Hematopoietic multipotent progenitor cell treated with erythropoietin and hydrocortisone succinate and interleukin-3 and kit ligand, for 17 days (in vitro differentiated cells): ENCODE measurements at regions not wholly inside any gene's neighbourhood (a gene's known extent, or its start where the extent isn't known, plus 50 kb on each side); places are given as distances from the start of the nearest gene placed in this dataset.

Experiments used
- DNase-seq: peaks from one replicate; pipeline ENCODE4 v3.0.0-alpha.2; 2015; ENCODE audit warnings: low spot score

DNA sequence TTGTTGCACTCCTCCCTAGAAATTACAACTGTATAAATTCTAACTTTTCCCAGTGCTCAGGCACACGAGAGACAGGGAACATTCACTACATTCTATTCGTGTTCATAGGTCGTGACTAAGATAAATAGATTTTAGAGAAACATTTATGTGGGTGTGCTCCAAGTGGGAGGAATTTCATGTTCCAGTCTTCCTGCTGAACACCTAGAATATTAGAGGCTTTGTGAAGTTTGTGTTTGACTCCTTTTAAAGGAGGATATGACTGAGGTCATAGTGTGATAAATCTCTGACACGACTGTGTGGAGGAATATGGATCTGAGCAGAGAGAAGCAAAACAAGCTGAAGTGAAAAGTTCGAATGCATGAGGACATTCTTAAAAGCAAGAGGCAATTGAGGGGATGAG, 355.3 kb downstream of the ZSWIM6 start:
- DNase-seq: no peak

DNA sequence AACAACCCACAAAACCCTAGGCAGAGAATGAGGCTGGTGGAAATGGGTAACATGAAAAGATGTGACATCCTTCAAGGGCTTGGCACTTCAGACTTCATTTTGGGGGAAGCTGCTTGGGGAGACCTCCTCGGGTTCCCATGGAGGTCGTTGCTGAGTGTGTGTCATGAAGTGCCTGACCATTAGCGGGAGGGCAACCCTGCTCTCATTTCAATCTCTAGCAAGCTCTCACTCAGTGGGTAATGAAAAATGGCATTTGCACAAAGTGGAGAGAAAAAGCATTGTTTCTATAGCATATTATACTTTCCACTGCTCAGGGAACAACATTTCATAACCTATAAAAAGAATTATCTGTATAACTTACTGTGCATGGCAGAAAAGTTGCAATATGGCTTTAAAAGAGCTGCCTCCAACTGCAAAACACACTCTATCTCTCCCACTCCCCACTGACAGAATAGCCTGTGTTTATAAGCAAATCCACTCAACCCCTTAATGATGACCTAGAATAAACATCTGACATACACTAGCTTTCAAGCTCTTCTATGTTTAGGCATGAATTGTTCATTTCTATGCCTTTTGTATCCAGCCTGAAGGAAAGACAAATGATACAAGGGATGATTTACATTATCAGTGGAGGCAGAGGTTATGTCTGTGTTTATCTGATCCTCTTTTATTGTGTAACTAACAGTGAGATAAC, 357.2 kb downstream of the ZSWIM6 start:
- DNase-seq: no peak

DNA sequence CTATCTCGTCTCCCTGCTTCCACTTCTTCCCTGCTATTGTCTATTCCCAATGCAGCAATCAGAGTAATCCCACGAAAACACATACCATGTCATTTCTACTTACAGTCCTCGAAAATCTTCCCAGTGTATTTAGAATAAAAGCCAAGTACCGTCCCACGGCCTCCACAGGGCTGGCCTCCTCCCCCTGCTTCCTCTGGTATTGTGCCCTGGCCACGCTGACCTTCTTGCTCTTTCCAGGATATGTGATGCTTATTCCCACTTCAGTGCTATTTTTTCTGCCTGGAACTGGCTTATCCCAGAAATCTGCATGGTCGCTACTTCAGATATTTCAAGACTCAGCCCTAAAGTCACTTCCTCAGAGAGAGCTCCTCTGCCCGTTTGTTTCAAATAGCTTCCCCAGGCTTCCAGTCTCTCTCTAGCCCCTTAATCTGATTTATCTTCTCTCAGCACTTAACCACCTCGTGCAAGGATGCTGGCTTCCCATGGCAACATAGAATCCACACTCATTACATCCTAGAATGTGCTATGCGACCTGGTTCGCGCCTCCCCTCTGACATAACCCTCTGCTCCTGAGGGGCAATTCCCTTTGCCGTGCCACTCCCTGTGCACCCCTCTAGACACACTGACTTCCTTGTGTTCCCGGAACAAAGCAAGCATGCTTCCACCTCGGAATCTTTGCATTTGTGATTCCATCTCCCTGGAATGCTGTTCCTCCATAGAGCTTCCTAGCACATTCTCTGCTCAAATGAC, 365.9 kb downstream of the ZSWIM6 start:
- DNase-seq: no peak

DNA sequence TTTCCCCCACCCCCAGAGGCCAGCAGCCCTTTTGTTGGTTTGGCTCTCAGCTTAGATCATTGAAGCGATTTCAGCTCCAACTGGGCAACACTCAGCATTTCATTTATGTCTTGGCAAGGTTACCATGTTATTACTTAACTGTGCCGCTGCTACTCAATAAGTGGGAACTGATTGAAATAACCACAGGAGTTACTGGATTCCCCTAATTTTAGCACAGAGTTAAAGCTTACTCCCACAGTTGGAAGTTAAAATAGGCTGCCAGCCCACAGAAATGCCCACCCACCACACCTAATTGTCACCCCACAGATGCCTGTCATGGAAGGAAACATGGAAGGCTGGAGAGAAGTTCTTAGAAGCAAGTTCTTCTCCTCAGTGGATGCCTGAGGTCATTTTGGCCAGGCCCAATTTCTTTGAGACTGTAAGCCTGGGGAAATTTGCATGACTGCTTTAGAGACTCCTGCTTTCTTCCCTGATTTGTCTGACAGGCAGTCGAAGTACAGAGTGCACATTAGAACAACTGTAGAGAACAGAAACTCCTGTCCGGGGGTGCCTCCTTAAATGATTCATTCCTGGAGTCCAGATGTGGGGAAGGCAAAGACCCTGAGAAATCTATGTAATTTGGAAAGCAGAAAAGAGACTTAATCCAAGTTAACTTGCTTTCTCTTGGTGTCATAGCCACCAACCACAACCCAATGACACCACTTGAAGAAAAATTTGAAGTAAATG, 370.0 kb downstream of the ZSWIM6 start:
- DNase-seq: no peak

DNA sequence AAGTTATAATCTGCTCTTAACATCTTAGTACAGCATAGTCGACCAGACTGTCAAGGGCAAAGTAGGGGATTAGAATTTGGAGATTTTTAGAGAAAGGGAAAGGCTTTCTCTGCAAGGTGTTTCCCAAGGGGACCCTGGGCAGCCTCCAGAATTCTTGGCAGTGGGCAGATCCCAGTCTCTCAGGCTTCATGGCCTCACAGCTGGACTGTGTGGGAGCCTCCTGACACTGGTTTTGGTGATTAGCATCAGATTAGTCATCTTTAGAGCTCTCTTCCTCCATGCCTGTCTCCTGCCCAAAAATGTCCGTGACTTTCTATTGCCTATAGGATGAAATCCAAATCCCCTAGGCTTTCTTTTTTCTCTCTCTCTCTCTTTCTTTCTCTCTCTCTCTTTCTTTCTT, 370.7 kb downstream of the ZSWIM6 start:
- DNase-seq: no peak

DNA sequence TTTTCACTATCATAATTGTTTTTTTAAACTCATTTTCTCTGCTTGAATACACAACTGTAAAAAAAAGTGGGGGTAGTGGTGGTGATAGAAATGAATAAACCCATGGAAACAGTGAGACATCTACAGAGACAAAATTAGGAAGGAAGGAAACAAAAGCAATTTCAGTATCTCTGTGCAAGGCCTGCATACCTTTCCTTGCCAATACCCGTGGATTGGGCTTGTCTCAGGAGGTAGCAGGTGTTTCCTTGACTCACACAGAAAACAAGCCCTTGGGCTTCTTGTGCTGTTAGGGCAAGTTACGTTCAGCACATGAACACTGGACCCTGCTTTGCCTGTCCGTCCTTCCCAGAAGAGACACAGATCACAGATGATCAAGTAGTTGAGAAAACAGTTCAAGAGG, 372.2 kb downstream of the ZSWIM6 start:
- no peak for DNase-seq

DNA sequence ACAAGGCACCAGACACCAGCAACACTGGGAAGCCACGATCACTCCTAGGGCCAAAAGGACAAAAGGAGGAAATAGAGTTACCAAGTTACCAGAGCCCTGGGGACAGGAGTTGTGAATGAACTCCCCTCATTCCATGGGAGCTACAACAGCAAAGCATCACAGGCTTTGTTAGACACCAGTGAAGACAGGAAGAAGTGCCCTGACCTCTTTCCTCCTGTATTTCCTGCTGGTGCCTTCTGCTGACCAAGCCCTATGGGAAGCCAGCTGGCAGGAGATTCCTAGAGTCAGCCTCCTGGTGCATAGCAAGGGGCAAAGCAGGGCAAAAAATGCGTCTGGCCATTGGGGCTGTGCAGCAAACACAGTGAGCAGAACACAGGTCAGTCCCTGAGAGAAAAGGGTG, 374.7 kb downstream of the ZSWIM6 start:
- DNase-seq: no peak

DNA sequence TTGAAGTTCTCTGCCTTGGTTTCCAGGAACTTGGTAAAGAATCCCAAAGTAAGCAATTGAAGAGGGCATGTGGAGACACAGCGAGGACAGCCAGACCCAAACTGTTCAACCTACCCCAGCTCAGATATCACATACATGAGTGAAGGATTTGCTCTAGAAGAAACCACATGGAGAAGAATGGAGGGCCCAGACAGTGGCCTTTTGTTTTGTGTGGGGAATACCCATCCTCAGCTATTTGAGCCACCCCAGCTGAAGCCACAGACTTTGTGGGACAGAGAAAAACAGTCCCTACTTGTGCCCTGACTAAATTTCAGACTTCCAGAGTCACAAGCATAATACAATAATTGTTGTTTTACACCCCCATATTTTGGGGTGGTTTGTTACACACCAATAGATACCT, 387.1 kb downstream of the ZSWIM6 start:
- no peak for DNase-seq

DNA sequence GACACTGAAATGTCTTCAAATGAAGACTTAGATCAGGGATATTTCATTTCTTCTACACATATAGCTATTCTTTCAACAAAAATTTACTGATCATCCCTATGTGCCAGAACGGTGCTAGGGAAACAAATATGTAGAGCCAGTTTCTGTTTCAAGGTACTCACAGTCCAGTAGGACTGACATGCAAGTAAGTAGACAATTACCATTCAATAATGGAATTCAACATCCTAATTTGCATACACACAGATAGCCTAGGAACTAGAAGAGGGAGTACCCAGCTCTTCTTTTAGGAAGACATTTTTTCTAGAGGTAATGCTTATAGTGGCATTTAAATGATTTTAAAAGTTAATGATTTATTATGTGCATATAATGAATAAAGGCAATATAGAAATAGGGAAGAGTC, 388.8 kb downstream of the ZSWIM6 start:
- DNase-seq: no peak

DNA sequence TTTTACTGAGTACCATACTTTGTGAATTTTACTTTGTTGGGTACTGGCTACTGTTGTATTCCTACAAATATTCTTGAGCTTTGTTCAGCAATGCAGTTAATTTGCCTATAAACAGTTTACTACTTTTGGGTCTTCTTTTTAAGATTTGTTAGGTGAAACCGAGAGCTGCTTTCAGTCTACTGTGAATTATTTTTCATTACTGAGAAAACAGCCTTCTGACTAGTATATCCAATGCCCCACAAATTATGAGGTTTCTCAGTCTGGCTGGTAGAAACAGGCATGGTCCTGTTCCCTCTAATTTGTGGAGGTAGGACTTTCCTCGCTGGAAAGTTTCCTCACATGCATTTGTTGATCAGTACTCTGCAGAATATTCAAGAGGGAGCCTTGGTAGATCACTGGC, 392.0 kb downstream of the ZSWIM6 start:
- DNase-seq: no peak

DNA sequence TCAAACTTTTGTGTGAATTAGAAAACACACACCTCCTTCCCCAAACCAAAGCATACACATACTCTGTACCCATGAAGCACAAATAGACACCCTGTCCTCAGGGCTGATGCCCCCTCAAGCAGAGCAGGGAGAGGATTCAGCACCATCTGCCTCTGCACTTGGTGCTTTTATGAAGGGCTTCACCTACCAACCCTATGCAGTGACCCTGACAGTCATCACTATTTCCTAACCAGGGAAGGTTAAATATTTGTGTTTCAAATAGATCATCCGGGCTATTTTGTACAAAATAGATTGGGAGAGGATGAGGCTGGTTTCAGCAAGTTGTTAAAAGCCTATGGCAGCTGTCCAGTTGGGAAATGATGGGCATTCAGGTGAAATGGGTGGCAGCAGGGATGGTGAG, 396.2 kb downstream of the ZSWIM6 start:
- DNase-seq: no peak

DNA sequence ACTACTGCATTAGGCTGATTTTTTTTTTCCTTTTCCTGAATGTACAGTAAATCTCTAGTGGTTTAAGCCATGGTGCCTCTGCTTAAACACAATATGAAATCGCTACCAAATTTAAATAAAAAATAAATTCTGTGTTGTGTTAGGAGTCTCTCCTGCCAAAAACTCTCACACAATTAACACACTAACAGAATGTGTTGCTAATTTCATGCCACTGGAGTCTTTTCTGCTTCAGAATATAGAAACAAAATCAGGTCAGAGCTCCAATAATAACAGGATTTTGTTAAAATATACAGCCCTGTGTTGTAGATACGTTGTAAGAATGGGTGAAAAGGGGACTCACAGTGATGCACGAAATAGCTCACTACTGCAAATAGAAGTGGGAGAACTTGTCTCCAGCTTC, 398.8 kb downstream of the ZSWIM6 start:
- DNase-seq: no peak

DNA sequence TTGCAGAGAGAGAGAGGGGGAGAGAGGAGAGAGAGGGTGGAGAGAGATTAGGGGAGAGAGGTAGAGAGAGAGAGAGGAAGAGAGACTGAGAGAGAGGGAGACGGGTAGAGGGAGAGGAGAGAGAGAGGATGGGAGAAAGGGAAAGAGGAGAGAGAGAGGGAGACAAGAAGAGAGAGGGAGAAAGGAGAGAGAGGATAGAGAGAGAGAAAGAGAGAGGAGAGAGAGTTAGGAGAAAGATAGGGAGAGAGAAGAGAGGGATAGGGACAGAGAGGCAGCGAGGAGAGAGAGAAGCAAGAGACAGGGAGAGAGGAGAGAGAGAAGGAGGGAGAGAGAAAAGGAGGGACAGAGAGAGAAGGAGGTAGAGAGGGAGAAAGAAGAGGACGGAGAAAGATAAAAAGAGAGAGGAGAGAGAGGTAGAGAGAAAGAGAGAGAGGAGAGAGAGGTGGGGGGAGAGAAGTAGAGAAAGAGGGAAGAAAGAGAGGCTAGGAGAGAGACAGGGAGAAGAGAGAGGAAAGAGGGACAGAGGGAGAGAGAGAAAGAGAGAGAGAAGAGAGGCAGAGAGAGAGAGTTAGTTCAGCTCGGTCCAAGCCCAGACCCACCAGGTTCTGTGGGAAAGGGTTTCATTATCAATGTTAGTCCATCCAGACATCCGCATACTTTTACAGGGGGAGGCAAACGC, 399.3 kb downstream of the ZSWIM6 start:
- DNase-seq: no peak

DNA sequence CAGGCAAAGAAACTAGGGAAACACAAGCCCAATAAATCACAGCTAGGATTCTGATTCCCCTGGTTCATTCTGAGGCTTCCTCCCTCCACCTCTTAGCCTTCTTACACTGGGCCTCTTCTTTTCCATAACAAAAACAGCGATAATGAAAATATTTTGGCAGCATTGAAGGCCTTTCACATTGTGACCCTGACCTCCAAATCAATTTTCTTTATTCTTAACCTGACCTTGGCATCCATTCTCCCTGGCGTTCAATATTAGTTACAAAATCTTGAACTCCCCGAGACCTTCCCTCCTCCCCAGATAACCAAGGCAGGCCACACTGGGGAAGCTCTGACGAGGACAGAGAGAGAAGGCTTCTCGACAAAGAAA, 399.9 kb downstream of the ZSWIM6 start:
- DNase-seq: no peak

DNA sequence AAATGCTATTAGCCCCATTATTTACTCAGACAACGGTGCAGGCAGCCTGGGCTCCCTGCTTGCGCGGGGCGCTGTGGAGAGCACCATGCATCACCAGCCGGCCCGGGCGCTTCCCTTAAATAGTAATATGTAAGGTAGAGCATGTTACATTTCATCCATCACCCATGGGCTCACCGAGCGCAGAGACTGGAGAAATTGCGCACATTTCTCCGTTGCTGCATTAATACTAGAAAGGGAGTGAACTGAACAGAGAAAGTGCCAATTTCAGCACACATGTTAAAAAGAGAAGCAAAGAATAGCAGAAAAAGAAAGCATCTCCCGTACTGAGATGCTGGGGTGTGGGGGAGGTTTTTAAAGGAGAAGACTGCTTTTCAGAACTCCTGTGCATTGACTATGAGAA, 400.3 kb downstream of the ZSWIM6 start:
- no peak for DNase-seq

DNA sequence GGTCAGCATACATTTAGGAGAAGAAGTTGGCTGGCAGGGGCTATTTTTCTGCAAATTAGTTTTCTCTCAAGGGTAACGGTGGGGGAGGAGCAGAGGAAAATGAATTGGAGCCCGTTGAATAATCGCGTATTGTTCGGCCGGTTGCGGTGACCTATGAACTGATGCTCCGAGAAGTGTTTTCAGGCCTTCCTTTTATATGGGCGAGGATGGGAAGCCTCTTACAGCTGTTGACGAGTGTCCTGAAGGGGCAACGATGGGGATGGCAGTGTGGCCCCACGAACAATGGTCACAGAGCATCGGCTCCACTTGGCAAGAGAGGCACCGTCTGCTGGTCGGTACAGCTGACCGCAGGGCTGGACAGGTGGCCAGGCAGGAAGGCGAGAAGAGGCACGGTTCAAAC, 400.7 kb downstream of the ZSWIM6 start:
- no peak for DNase-seq

DNA sequence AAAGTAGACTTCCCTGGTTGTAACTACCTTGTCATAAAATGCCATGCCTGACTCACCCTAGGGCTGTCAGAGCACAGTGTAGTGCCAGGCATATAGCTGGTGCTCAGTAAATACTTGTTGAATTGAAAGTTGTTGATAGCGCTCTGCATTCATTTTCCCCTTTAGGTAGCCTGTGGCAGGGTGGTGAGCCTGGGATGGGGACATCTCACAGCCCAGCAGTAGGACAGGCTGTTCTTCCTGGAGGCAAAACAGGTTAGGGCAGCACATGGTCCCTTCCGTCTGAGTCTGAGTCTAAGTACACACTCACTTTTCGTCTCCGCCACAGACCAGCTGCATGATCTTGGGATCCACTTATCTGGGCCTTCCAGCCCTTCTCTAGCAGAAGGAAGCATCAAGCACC, 401.9 kb downstream of the ZSWIM6 start:
- DNase-seq: no peak

DNA sequence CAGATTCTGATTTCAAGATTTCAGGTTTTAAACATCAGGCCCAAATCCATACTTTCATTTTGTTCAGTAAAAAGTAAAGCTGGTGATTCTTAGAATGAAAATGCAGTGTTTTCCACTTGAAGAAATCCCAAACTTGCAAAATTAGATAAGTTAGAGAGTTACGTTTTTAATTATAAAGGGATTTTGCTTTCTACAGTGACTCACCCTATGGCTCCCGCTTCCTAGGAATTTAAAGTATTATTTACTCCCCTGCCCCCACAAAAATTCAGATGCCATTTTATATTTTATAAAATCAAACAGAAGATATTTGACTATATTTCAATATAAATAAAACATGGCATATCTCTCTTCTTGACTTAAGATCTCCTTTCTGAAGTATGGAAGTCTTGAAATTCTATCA, 402.9 kb downstream of the ZSWIM6 start:
- DNase-seq: no peak

DNA sequence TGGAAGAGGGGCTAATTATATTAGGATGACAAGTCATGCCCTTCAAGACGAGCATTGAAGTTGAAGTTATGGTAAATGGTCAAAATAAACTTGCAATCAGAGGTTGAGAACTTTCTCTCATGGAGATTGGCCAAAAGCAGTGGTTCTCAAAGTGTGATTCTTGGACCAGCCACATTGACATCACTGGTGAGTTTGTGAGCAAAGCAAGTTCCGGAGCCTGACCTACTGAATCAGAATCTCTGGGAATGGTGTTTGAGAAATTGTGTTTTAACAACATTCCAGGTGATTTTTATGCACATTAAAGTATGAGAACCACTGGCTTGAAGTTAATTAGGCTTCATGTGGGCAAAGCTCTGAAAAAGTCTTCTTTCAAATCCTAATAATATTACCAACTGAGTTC, 403.5 kb downstream of the ZSWIM6 start:
- DNase-seq: no peak

DNA sequence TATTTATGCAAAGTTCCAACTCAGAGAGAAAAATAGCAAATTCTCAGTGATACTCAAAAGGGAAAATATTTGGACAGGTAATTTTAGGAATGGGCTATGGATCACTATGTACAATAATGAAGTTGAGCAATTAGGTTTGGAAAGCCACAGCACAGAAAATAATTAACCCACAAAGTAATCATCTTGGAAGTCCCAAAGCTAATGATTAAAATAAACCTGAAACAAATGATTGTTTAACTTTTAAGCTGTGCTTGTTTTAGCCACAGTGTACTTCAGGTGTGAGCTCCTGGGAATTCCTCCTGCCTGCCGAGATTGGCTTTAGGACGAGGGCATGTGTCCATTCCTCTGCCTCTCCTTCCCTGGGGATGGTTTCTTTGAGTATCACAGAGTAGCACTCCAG, 403.9 kb downstream of the ZSWIM6 start:
- no peak for DNase-seq

DNA sequence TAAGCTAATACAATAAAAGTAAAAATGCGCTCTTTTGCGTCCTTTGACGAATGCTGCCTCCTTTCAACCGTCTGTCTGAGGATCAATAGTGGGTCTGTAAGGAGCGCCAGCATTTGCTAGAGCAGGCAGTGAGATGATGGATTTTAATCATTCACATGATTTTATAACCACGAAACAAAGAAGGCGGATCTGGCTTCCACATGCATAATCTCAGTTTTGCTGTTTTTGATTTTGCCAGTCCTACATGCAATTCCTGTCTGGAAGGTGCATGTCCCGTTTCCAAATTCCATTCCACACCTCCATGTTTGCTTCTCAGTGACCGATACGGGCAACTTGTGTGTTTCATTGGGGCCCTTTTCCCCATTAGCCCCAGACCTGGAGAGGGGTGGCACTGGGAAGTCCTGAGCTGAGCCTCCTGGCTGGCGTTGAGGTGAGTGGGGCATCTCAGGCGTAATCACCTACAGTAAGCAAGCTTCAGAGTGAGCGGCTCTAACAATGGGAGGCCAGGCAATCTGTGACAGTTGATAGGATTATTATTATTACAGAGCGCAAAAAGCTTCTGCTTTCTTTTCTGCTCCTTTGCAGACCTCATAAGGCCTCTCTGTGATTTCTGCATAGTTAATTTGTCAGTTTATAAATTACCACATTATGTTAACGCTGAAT, 405.4 kb downstream of the ZSWIM6 start:
- DNase-seq: no peak

DNA sequence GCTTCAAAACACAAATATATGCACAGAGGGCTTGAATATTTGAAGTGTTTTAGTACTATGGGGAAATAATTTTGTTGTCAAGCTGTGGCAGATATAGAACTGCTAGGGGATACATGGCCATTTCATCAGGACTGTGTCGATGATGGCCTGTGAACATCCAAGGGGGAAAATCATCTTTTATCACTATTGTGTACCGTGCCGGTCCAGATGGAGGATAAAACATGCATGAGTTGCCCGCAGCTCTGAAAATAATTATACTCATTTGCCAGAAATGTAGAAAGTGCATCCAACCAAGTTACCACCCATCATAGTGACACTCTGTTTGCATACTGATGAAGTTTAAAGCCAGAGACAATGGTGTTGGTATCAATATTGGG, 405.9 kb downstream of the ZSWIM6 start:
- no peak for DNase-seq
